ENCODE measurements at regions not wholly inside any gene's neighbourhood (a gene's known extent, or its start where the extent isn't known, plus 50 kb on each side); places are given as distances from the start of the nearest gene placed in this dataset.

DNA sequence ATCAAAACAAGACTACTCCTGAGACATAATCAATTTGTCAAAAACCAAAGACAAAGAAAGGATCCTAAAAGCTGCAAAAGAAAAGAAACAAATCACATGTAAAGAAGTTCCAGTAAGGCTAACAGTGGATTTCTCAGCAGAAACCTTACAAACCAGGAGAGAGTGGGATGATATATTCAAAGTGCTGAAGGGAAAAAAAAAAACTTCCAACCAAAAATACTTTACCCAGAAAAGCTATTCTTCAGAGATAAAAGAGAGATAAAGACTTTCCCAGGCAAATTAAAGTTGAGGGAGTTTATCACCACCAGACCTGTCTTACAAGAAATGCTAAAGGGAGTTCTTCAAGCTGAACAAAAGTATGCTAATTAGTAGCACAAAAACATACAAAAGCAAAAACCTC lies 91.9 kb upstream of the PPP2R5C start:
- no peak for TF ChIP-seq POLR2AphosphoS5 (IDR thresholded peaks at IDR 0.05; ENCODE audit: borderline replicate concordance, low read depth, low read length)
- TF ChIP-seq EZH2 (IDR thresholded peaks at IDR 0.05), result no peak

All from SK-N-MC (cell line).